IPS-NIHi7 (cell line): ENCODE measurements at regions not wholly inside any gene's neighbourhood (a gene's known extent, or its start where the extent isn't known, plus 50 kb on each side); places are given as distances from the start of the nearest gene placed in this dataset.
"Not testable (repeated sequence)": the region's sequence is repeated elsewhere in the genome, so short reads cannot be mapped to it uniquely, and the experiment has no call there.

Experiments used
- DNase-seq: peaks from one replicate; pipeline ENCODE4 v3.0.0; 2012; ENCODE audit warnings: mixed read lengths; ENCODE audit errors: extremely low spot score

GRCh38 chr4:188374871-188375270, 235.6 kb downstream of the TRIML1 start:
- DNase-seq, result no peak

- no peak for DNase-seq
Measured at GRCh38 chr4:188377816-188378215, 238.6 kb downstream of the TRIML1 start.

GRCh38 chr4:188383180-188383579, 243.9 kb downstream of the TRIML1 start:
- DNase-seq, result no peak

DNA sequence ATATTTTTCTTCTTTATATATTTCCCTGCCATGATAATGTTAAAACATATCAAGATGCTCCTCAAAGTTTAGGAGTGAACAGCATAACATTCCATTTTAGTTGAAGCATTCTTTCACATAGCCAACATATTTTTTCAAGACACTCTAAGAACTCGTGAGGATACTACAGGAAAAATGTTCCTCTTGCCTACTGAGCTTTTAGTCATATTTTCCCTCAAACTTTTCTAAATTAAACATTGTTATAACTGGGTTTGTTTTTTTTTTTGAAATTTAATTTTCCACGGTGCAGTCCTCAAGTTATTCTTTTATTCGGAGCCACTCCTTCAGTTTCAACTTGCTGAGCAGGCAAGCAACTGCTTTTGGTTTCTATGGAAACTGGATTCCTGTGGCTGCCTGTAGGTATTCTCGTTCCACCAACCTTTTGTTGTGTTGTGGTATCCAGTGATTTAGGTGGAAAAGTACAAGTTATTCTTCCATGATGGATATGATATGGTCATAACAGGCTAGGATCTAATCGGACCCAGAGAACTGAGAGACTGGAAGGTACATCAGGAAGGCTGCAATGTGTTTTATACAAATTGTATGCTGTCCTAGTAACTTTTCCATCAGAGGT, 248.0 kb downstream of the TRIML1 start:
- no peak for DNase-seq

DNA sequence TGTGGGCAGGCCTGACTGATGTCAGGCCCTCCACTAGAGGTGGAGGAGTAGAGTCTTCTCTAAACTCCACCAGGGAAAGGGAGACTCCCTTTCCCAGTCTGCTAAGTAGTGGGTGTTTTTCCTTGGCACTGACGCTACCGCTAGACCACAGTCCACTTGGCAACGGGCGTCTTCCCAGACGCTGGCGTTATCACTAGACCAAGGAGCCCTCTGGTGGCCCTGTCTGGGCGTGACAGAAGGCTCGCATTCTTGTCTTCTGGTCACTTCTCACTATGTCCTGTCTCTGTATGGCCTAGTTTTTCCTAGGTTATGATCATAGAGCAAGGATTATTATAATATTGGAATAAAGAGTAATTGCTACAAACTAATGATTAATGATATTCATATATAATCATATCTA, 252.1 kb downstream of the TRIML1 start:
- not testable (repeated sequence) for DNase-seq

DNA sequence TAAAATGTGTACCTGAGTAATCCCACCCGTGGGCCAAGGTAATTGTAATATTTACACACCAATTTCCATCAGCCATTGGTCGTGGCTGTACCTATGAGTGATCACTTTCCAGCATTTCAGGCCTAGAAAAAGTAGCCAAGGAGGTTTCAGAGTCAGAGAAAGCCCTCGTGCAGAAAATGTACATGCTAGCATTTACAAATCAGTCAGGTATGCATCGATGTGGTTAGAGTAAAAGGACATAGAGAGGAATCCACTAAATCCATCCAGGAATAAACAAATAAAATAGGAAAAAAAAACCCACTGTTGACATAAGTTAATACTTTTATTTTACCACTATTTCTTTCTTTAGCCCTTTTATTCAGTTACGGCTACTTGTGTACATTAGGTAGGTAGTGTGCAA, 256.8 kb downstream of the TRIML1 start:
- DNase-seq, result no peak

DNA sequence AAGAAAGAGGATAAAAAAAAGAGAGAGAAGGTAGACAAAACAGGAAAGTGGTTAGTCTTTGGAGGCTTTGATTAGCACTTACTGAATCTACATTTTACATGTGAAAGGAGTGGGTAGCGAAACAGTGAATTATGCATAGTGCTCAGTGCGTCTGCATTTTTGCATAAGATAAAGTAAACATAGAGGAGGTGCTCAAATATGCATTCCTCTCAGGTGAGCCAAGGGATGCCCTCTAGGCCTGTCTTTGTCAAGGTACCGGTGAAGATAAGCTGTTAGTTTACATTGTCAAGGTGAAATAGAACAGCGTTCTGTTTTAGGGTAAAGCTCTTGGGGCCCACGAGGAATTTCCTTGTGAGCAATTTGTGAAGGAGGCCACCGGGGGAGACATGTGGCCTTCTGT, 260.6 kb downstream of the TRIML1 start:
- peak; percentile 53 for DNase-seq

- no peak for DNase-seq
Measured at GRCh38 chr4:188400451-188400850, 261.2 kb downstream of the TRIML1 start.

DNA sequence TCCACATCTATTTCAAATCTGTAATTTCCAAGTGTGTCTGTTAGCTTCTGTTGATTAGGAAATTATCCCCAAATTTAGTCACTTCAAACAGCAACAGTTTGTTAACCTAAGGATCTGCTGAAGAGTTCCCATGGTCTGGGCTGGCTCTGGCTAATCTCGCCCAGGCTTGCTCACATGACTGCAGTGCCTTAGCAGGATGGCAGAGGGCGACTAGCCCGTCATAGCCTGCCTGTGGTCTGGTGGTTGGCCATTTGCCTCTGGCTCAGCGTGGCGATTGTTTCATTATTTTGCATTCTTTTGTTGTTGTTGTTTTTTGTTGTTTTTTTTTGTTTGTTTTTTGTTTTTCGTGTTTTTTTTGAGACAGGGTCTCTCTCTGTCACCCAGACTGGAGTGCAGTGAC, 264.0 kb downstream of the TRIML1 start:
- DNase-seq, result peak; percentile 42

DNA sequence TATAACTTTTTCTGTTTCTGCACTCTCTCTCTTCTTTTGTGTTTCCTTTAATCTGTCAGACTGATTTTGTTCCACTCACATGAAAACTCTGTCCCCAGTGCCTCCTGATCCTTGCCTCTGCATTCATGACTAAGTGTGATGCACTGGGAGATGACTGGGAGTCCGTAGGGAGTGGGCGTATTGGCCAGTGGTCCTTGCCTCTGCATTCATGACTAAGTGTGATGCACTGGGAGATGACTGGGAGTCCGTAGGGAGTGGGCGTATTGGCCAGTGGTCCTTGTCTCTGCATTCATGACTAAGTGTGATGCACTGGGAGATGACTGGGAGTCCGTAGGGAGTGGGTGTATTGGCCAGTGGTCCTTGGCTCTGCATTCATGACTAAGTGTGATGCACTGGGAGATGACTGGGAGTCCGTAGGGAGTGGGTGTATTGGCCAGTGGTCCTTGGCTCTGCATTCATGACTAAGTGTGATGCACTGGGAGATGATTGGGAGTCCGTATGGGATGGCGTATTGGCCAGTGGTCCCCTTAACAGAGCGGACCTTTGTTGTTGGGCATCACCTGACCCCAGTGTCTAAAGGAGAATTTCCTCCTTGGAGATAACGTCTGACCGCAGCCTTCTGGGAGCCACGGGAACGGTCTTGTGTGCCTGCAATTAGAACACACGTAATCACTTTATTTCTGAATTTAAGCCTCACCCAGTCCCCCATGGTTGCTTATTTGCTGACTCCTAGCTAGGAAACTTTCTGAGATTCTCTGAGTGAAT, 266.0 kb downstream of the TRIML1 start:
- DNase-seq, result not testable (repeated sequence)

- DNase-seq, result no peak
Measured at GRCh38 chr4:188408244-188409030, 269.2 kb downstream of the TRIML1 start.

DNA sequence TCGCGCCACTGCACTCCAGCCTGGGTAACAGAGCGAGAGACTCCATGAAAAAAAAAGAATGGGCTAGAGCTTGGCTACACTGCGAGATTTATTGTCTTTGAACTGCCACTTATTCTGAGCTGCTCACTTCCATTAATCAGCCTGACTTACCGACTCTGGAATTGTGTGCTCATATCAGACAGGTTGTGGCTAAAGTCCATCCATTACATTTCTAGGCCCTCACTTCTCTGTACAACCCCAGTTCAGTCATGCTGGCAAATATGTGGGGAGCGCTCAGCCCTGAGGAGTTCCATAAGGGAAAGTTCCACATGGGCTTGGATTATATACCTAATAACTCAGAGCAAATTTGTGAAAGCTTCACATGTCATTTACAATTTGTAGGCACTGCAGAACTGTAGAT, 270.6 kb downstream of the TRIML1 start:
- no peak for DNase-seq

DNA sequence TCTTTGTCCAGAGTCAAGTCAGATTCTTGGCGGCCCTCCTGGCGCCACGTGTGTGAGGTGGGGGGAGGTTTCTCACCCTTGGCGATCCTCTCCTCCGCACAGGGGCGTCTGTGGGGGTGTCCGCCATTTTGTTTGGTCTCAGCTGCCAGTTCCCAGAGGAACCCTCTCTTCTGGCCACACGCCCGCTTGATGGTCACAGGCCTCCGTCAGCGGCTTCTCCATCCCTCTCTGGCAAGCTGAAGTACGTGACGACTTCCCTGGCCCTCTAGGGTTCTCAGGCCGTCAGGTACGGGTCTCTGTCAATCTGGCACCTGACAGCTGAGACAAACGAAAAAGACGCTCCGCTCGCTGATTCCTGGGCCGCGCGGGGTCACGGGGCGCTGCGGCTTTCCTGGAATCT, 272.6 kb downstream of the TRIML1 start:
- DNase-seq, result no peak

- no peak for DNase-seq
Measured at GRCh38 chr4:188412499-188412898, 273.3 kb downstream of the TRIML1 start.

- no peak for DNase-seq
Measured at GRCh38 chr4:188414441-188414840, 275.2 kb downstream of the TRIML1 start.

- DNase-seq, result peak; percentile 45
Measured at GRCh38 chr4:188417181-188417580, 277.9 kb downstream of the TRIML1 start.

- DNase-seq, result no peak
Measured at GRCh38 chr4:188423039-188423438, 283.8 kb downstream of the TRIML1 start.

- peak; percentile 22 for DNase-seq
Measured at GRCh38 chr4:188428935-188429334, 289.7 kb downstream of the TRIML1 start.

DNA sequence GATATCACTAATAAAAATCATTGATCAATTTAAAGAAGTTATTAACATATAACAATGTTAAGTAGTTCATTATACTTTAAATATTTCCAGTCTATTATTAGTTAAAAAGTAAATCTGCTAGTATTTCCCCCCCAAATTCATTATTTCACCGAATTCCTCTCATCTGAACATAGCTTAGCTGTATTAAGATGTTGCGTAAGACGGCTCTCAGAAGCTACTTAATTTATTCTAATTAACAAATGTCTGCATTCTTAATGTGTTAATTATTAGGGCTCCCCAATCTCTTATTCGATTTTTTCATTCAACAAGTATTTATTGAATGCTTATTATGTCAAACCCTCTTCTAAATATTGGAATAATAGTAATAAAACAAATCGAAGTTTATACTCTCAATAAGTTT, 290.7 kb downstream of the TRIML1 start:
- DNase-seq, result no peak

DNA sequence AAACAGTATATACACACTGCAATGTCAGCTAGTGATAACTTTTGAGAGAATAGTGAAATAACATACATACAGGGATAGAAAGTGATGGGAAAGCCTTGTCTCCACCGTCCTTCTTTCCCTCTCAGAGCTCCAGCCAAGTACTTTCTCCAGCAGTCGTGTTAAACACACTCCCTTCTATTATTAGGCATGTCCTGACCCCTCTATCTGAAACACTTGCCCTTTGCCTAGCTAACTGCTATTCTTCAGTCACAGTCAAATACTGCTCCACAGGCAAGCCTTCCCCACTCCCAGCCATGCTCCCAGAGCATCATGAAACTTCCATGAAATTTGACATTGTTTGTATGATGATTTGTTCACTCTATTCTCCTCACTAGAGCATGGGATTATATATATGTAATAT, 291.1 kb downstream of the TRIML1 start:
- no peak for DNase-seq

DNA sequence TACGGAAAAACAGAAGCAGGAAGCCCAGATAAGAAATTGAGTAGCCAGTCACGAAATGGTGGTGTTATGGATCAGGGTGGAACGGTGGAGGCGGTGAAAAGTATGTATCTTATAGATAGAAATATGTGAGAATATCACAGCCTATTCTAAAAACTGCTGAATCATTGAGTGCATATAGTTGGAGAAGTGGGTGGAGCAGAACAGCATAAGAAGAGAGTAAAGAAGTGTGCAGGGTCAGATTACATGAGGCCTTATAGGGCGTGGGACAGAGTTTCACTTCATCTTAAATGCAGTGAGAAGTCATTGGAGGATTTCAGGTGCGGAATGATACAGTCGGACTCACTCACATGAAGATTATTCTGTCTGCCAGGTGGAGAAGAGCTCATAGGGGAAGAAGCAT, 293.1 kb downstream of the TRIML1 start:
- no peak for DNase-seq

DNA sequence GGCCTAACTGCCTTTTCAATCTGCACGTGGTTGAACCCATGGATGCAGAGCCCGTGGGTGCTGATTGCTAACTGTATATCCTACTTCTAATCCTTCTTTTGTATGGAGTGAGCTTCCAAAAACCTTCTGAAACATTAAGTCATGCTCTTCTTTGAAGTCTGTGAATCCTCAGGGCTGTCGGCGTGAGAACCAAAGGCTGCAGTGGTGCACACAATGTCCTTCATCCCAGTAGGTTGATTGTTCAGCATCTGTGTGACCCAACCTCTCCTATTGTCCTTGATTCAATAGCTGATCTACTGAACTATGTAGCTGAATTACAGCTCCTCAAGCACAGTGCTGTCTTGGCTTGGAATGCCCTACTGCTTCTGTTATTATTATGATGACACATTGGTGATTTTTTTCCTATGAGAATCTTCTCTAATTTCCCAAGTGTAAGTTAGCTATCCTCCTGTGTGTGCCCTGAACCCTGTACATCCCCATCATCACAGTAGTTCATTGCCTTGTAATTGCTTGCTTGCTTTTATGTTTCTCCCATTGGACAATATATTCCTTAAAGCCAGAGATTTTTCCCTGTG, 294.6 kb downstream of the TRIML1 start:
- DNase-seq, result no peak
